Esophagus squamous epithelium (tissue), 4 donors: ENCODE measurements at regions not wholly inside any gene's neighbourhood (a gene's known extent, or its start where the extent isn't known, plus 50 kb on each side); places are given as distances from the start of the nearest gene placed in this dataset.

Experiments
- CTCF ChIP-seq, 6 experiments: fragments of 450-650 bp in 4 of 6; fragments of 200-600 bp in 2 of 6; sonication (generic) in 2 of 6; IDR thresholded peaks; one replicate each; pipeline ENCODE4 v1.5.1; 2016 to 2019; ENCODE audit warnings: antibody characterized with exemption in 6 of 6, mild to moderate bottlenecking in 4 of 6, moderate library complexity in 4 of 6
- POLR2A ChIP-seq, 4 donors: fragments of 450-650 bp; IDR thresholded peaks; one replicate each; pipeline ENCODE4 v1.6.1; 2017; ENCODE audit warnings: antibody characterized with exemption in 4 of 4, mild to moderate bottlenecking in 4 of 4, moderate library complexity in 3 of 4

GRCh38 chr3:72692990-72693389, 155.3 kb downstream of the SHQ1 start:
- no peak for TF ChIP-seq CTCF (IDR thresholded peaks at IDR 0.05)
- TF ChIP-seq POLR2A (IDR thresholded peaks at IDR 0.05) = no peak
